GM12864 (cell line): ENCODE measurements at regions not wholly inside any gene's neighbourhood (a gene's known extent, or its start where the extent isn't known, plus 50 kb on each side); places are given as distances from the start of the nearest gene placed in this dataset.

Experiments
- DNase-seq: peaks from one replicate; pipeline ENCODE4 v3.0.0-alpha.2; 2011; ENCODE audit warnings: low read depth
- H3K4me3 ChIP-seq: 2 replicates; pipeline ENCODE4 v1.5.1; 2011; ENCODE audit warnings: mild to moderate bottlenecking, low read depth, low read length, control low read depth
- TF ChIP-seq, protein P1 (sequence below): IDR thresholded peaks from 2 replicates; pipeline ENCODE4 v1.5.1; 2011; ENCODE audit warnings: low read depth, mild to moderate bottlenecking, moderate library complexity, low read length, control low read depth, inconsistent platforms; ENCODE audit errors: missing control alignments

DNA sequence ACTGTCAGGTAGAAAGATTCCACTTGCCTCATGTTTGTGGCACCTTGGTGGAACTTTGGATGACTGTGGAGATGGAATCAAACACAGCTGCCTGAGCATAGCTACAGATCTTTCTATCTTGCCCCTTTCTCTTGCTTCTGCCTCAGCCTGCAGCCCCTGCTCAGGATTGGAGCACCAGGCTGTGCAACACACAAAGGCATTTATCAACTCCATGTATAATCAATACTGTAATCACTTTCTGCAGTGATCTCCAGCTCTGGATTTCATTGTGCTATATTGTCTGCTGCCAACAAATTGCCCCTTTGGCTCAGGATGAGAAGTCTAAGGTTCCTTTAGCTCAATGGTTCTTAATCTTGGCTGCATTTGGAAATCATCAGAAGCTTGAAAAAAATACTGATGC, 86.3 kb upstream of the PRPS1 start:
- no peak for DNase-seq
- TF ChIP-seq, protein P1, sequence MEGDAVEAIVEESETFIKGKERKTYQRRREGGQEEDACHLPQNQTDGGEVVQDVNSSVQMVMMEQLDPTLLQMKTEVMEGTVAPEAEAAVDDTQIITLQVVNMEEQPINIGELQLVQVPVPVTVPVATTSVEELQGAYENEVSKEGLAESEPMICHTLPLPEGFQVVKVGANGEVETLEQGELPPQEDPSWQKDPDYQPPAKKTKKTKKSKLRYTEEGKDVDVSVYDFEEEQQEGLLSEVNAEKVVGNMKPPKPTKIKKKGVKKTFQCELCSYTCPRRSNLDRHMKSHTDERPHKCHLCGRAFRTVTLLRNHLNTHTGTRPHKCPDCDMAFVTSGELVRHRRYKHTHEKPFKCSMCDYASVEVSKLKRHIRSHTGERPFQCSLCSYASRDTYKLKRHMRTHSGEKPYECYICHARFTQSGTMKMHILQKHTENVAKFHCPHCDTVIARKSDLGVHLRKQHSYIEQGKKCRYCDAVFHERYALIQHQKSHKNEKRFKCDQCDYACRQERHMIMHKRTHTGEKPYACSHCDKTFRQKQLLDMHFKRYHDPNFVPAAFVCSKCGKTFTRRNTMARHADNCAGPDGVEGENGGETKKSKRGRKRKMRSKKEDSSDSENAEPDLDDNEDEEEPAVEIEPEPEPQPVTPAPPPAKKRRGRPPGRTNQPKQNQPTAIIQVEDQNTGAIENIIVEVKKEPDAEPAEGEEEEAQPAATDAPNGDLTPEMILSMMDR = no peak
- no peak overlapping the region for H3K4me3 ChIP-seq

DNA sequence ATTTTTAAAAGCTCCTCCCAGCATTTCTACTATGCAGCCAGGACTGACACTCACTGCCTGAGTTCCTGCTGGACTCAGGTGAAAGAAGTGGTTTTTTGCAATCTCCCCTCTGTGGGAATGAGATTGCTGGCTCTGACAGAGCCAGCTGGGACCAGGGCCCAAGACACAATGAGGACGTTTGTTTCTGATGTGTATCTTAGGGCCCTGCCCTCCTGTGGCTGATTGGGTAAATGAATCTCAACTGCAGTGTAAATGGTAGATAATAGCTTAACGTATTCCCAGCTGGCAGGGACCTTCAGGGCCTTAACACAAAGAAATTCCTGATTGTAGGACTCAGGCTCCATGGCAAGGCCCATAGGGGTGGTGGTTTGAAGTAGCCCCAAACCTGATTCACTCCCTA, 85.8 kb upstream of the PRPS1 start:
- no peak overlapping the region for H3K4me3 ChIP-seq
- no peak for DNase-seq
- TF ChIP-seq, protein P1 = peak; percentile 13

DNA sequence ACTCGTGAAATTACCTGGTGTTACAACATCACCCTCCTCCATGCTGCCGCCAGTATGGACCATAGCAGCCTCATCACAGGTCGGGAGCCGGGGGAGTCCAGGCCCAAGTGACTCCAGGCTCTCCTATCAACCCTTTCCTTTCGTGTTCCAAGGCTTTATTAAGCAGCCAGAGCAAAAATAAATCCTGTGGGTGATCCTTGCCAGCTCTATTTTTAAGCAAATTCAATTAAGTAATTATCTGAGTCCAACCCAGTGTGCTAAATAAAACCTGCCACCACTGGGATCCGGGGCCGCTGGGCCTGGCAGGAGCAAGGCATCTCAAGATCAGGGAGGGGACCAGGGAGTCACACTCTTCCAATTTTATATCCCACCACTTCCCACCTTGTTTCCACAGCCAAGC, 80.7 kb upstream of the PRPS1 start:
- no peak for DNase-seq
- TF ChIP-seq, protein P1 = no peak
- no peak overlapping the region for H3K4me3 ChIP-seq

DNA sequence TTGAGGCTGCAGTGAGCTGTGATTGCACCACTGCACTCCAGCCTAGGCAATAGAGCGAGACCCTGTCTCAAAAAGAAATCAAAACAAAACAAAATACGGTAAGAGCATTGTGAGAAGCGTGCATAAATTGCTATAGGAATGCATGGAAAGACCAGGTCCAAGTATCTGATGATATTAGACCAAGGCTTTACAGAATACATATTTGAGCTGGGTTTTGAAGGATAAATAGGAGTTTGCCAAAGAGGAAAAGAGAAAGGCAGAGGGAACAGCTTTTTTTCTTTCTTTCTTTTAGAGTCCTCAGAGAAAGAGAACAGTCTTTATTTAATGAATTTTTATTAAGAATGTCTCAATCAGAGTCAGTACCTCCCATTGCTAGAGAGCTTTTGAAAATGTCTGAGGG, 79.5 kb upstream of the PRPS1 start:
- DNase-seq = no peak
- H3K4me3 ChIP-seq = no peak overlapping the region
- TF ChIP-seq, protein P1 = no peak

DNA sequence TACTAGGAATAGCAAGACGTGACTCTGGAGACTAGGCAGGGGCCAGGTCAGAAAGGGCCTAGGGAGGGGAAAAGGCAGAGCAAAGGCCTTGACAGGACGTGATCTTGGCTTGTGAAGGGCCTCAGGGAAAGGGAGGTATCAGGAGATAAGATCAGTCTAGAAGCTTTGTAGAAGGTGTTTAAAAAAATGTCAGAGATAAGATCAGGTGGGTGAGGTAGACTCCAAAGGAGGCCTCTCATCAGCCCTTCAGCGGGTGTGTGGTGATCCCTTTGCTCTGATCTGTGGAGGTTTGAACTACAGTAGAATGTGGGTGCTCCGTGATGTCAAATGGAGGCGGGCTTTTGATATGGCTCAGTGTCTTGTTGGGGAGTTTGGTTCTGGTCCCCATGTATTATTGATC, 78.8 kb upstream of the PRPS1 start:
- TF ChIP-seq, protein P1 = no peak
- no peak for DNase-seq
- no peak overlapping the region for H3K4me3 ChIP-seq

DNA sequence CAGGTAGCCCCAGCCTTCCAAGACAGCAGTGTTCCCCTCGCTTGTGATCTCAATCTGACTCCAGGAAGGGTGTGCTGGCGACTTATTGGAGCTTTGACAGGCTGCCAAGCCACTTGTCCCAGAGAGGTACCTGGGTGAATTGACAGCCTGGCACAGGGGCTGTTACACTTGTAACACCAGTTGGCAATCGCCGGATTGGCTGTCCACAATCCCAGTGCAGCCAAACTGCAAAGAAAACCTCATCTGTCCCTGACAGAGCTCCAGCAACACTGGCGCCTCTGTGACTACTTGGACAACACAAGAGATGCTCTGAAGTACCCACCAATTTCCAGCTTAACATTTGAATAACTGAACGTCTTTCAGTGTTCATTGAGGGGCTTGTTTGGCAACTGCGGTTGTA, 76.8 kb upstream of the PRPS1 start:
- DNase-seq = no peak
- H3K4me3 ChIP-seq = no peak overlapping the region
- TF ChIP-seq, protein P1 = no peak

DNA sequence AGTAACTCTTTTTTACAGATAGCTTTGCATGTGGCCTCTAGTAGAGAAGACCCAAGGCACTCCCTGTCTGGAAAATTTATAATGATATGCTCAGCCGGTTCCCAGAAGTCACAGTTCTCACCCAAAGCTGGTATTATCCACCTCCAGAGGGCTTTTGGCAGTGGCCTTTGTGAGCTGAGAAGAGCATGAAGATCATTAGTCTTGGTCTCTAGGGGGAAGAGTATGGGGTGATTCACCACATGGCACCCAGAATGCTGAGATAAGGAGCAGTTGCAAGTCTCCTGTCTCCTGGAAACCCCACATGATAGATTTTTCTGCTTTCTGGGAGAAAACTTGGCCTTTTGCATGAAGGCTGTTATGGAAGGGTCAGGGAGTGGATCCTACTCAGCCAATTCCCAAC, 75.4 kb upstream of the PRPS1 start:
- TF ChIP-seq, protein P1 = no peak
- no peak for DNase-seq

More for the DNA sequence above, 75.4 kb upstream of the PRPS1 start:
- H3K4me3 ChIP-seq = no peak overlapping the region
